Aorta (tissue), 5 donors: ENCODE measurements at regions not wholly inside any gene's neighbourhood (a gene's known extent, or its start where the extent isn't known, plus 50 kb on each side); places are given as distances from the start of the nearest gene placed in this dataset.

Experiments
- ATAC-seq: fragments of 200-7000 bp; cut with Tn5 transposase; one replicate; pipeline ENCODE4 v1.9.1; 2022; ENCODE audit warnings: moderate library complexity; ENCODE audit not compliant: low FRiP score
- DNase-seq, 2 donors: peaks; one replicate each; pipeline ENCODE4 v3.0.0-alpha.2; 2020
- H3K27ac ChIP-seq, 2 donors: one replicate each; pipeline ENCODE4 v1.5.1; 2013; ENCODE audit warnings: low read length in 2 of 2, mild to moderate bottlenecking in 2 of 2, moderate library complexity in 2 of 2, control low read depth in 1 of 2, inconsistent platforms in 1 of 2, low read depth in 1 of 2
- H3K27me3 ChIP-seq, 2 donors: one replicate each; pipeline ENCODE4 v1.6.1; 2013; ENCODE audit warnings: control low read depth in 1 of 2, low read length in 1 of 2, mild to moderate bottlenecking in 1 of 2, moderate library complexity in 1 of 2; ENCODE audit not compliant: insufficient read depth in 2 of 2, control insufficient read depth in 1 of 2
- H3K36me3 ChIP-seq, 2 donors: one replicate each; pipeline ENCODE4 v1.6.1; 2013; ENCODE audit warnings: control low read depth in 1 of 2, low read length in 1 of 2, mild to moderate bottlenecking in 1 of 2; ENCODE audit not compliant: insufficient read depth in 2 of 2, control insufficient read depth in 1 of 2
- H3K4me1 ChIP-seq, 2 donors: one replicate each; pipeline ENCODE4 v1.6.1; 2013; ENCODE audit warnings: low read length in 2 of 2, control low read depth in 1 of 2, mild to moderate bottlenecking in 1 of 2, moderate library complexity in 1 of 2; ENCODE audit not compliant: insufficient read depth in 2 of 2, control insufficient read depth in 1 of 2
- H3K4me3 ChIP-seq, 2 donors: one replicate each; pipeline ENCODE4 v1.5.1; 2013; ENCODE audit warnings: low read length in 2 of 2, control low read depth in 1 of 2, mild to moderate bottlenecking in 1 of 2
- H3K9me3 ChIP-seq: one replicate; pipeline ENCODE4 v1.6.1; 2013; ENCODE audit warnings: mild to moderate bottlenecking, low read length; ENCODE audit not compliant: control insufficient read depth
- WGBS, 2 donors: extraction: QIAGEN DNeasy Blood & Tissue Kit; methylation state at CpG; one replicate each; pipeline ENCODE4 v1.1.7; 2013; 5-methylcytosine and 5-hydroxymethylcytosine counted together
- intact Hi-C, 2 donors: fragments of 100-400 bp; cut with DNase I; formaldehyde crosslinking; loops; one replicate each; pipeline versions ENCODE4 v1.14.2 to v1.15.0; 2022
- donor health status: healthy with polysubstance abuse.
- donor health status: Bipolar disorder and iron deficiency.
- donor health status: DM: no; HTN: no; CAD: no.
- donor health status: DM: no; HTN: no; CAD: no.
- donor health status: DM: yes; HTN: yes; CAD: no.

DNA sequence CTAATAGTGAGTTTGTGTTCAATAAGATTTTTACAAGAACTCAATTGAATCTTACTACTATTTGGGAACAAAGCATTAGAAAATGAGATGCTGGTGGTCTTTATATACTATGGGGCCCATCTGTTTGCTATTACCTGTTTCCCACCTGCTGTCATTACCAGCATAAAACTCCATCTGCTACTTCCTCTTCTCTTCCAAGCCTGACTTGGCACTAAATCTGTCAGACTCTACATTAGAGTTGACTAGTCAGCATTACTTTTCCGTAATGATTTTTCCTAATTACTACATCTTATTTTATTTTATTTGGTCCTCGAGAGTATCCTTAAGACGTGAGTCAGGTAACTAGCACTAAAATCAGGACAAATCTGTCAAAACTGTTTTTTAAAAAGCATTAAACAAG lies 68.1 kb upstream of the KRR1 start:
- WGBS, 2 donors, result 77 to 86% methylated on average over 3 of the region's 3 CpGs
- no peak for ATAC-seq
- H3K4me3 ChIP-seq, result no peak overlapping the region
- no peaks in the 10 kb centered on the region for H3K4me1 ChIP-seq
- DNase-seq, result no peak
- no peaks in the 10 kb centered on the region for H3K36me3 ChIP-seq
- H3K9me3 ChIP-seq, result no peaks in the 10 kb centered on the region
- H3K27ac ChIP-seq, result no peak overlapping the region
- intact Hi-C loops, result no loop called here
- H3K27me3 ChIP-seq, result no peaks in the 10 kb centered on the region

GRCh38 chr12:75578546-75578945 lies 67.1 kb upstream of the KRR1 start:
- Histone ChIP-seq H3K27ac (no peak overlapping the region), H3K36me3 (no peaks in the 10 kb centered on the region), H3K4me3 (no peak overlapping the region), H3K27me3 (no peaks in the 10 kb centered on the region), H3K9me3 (no peaks in the 10 kb centered on the region), H3K4me1 (no peaks in the 10 kb centered on the region)
- ATAC-seq, result no peak
- intact Hi-C loops, result no loop called here
- WGBS, 2 donors, result 84% methylated on average over 2 of the region's 2 CpGs
- DNase-seq, result no peak

- Histone ChIP-seq H3K9me3 (no peaks in the 10 kb centered on the region), H3K36me3 (no peaks in the 10 kb centered on the region), H3K27me3 (no peaks in the 10 kb centered on the region), H3K4me1 (no peaks in the 10 kb centered on the region), H3K4me3 (no peak overlapping the region), H3K27ac (no peak overlapping the region)
- intact Hi-C loops, result no loop called here
- no peak for DNase-seq
- WGBS, 2 donors, result 96 to 97% methylated on average over 5 of the region's 5 CpGs
- ATAC-seq, result no peak
Measured at GRCh38 chr12:75577812-75578211, 66.4 kb upstream of the KRR1 start.

DNA sequence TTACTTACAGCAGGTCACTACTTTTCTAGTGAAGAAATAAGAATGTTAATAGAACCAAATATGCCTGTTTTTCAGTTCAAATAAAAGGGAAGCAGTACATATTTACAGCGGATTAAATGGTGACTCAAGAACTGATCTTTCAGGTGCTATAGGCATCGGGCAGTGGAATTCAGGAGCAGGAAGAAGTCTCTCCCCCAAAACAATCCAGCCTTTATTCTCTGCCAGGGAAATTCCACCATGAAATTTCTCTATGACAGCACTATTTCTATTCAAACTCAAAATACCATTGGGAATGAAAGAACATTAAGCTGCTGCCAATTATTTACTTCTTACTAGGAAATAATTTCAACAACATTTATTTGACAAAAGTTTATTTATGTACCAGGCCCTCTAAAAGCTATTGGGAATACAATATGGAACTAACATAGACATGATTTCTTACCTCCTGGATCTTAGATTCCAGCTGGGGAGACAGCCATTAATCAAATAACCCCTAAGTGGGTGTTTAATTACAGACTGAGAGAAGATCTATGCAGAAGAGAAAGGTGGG lies 60.3 kb upstream of the KRR1 start:
- intact Hi-C loops, result no loop called here
- H3K36me3 ChIP-seq, result no peaks in the 10 kb centered on the region
- ATAC-seq (no peak), DNase-seq (no peak)
- H3K27me3 ChIP-seq, result no peaks in the 10 kb centered on the region
- no peaks in the 10 kb centered on the region for H3K4me1 ChIP-seq
- no peaks in the 10 kb centered on the region for H3K9me3 ChIP-seq
- 79 to 85% methylated on average over 2 of the region's 2 CpGs for WGBS, 2 donors
- H3K27ac ChIP-seq, result no peak overlapping the region
- H3K4me3 ChIP-seq, result no peak overlapping the region

DNA sequence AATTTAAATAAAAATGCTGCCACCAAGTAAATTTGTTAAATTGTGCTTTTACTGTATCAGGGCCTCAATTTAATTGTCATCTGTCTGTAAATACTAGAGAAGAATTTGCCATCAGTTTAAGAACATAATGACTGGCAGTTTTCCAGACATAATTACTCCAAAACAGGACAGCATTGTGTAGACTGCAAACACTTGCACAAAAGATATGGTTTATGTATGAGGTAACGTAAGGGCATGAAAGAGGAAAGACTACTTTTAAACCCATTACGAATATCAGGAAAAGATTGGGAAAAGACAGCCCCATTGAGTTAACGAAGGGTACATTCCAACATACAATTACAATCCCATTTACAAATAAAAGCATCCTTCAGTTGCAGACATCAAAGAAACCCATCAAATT lies 59.8 kb upstream of the KRR1 start:
- H3K27ac ChIP-seq, result no peak overlapping the region

GRCh38 chr12:75568801-75569200 lies 57.4 kb upstream of the KRR1 start:
- no peaks in the 10 kb centered on the region for H3K4me1 ChIP-seq
- ATAC-seq (no peak), DNase-seq (no peak)
- no peaks in the 10 kb centered on the region for H3K36me3 ChIP-seq
- H3K4me3 ChIP-seq, result no peak overlapping the region
- WGBS, 2 donors, result 12% methylated on average over 3 of the region's 3 CpGs
- no peak overlapping the region for H3K27ac ChIP-seq
- intact Hi-C loops, result no loop called here
- H3K27me3 ChIP-seq, result no peaks in the 10 kb centered on the region
- no peaks in the 10 kb centered on the region for H3K9me3 ChIP-seq

More for the DNA sequence above, 59.8 kb upstream of the KRR1 start:
- DNase-seq (no peak), ATAC-seq (no peak)
- 93 to 95% methylated on average over 3 of the region's 3 CpGs for WGBS, 2 donors
- Histone ChIP-seq H3K36me3 (no peaks in the 10 kb centered on the region), H3K27me3 (no peaks in the 10 kb centered on the region), H3K9me3 (no peaks in the 10 kb centered on the region), H3K4me1 (no peaks in the 10 kb centered on the region), H3K4me3 (no peak overlapping the region)
- intact Hi-C loops, result no loop called here

GRCh38 chr12:75568393-75568792 lies 57.0 kb upstream of the KRR1 start:
- no peak for DNase-seq
- intact Hi-C loops, result no loop called here
- ATAC-seq, result no peak
- no peak overlapping the region for H3K27ac ChIP-seq
- H3K4me1 ChIP-seq, result no peaks in the 10 kb centered on the region
- no peaks in the 10 kb centered on the region for H3K27me3 ChIP-seq
- no peaks in the 10 kb centered on the region for H3K36me3 ChIP-seq
- 7 to 13% methylated on average over 4 of the region's 4 CpGs for WGBS, 2 donors
- H3K4me3 ChIP-seq, result no peak overlapping the region
- no peaks in the 10 kb centered on the region for H3K9me3 ChIP-seq

GRCh38 chr12:75565795-75566194 lies 54.4 kb upstream of the KRR1 start:
- intact Hi-C loops, result no loop called here
- DNase-seq, result no peak
- H3K36me3 ChIP-seq, result no peaks in the 10 kb centered on the region
- H3K9me3 ChIP-seq, result no peaks in the 10 kb centered on the region
- H3K4me3 ChIP-seq, result no peak overlapping the region
- H3K4me1 ChIP-seq, result no peaks in the 10 kb centered on the region
- ATAC-seq, result no peak
- no peaks in the 10 kb centered on the region for H3K27me3 ChIP-seq
- no peak overlapping the region for H3K27ac ChIP-seq
- WGBS, 2 donors, result 90 to 91% methylated on average over 3 of the region's 3 CpGs

GRCh38 chr12:75564852-75565251 lies 53.4 kb upstream of the KRR1 start:
- Histone ChIP-seq H3K4me3 (no peak overlapping the region), H3K4me1 (no peaks in the 10 kb centered on the region), H3K27me3 (no peaks in the 10 kb centered on the region), H3K27ac (no peak overlapping the region), H3K9me3 (no peaks in the 10 kb centered on the region), H3K36me3 (no peaks in the 10 kb centered on the region)
- DNase-seq (no peak), ATAC-seq (no peak)
- WGBS, 2 donors, result 47 to 52% methylated on average over 4 of the region's 4 CpGs
- intact Hi-C loops, result no loop called here
